Spleen (tissue), 11 donors: ENCODE measurements at regions not wholly inside any gene's neighbourhood (a gene's known extent, or its start where the extent isn't known, plus 50 kb on each side); places are given as distances from the start of the nearest gene placed in this dataset.

Source experiments
- DNase-seq: peaks from one replicate; pipeline ENCODE4 v3.0.0-alpha.2; 2020
- H3K27ac ChIP-seq, 8 donors: fragments of 200-600 bp; sonication (generic) in 7 of 8; 1 replicate in 4 of 8; 2 replicates in 4 of 8; pipeline versions ENCODE4 v1.5.0 to v1.8.0; 2016 to 2021; ENCODE audit warnings: inconsistent platforms in 4 of 8, mild to moderate bottlenecking in 4 of 8, moderate library complexity in 1 of 8
- H3K27me3 ChIP-seq, 7 donors: fragments of 200-600 bp; sonication (generic) in 6 of 7; replicated peaks in 1 of 7; 1 replicate in 4 of 7; 2 replicates in 3 of 7; pipeline versions ENCODE4 v1.5.0 to v1.8.0; 2016 to 2021; ENCODE audit warnings: inconsistent platforms in 3 of 7, mild to moderate bottlenecking in 1 of 7
- H3K36me3 ChIP-seq, 6 donors: fragments of 200-600 bp; sonication (generic) in 5 of 6; 1 replicate in 4 of 6; 2 replicates in 2 of 6; pipeline versions ENCODE4 v1.5.0 to v1.8.0; 2016 to 2021; ENCODE audit warnings: inconsistent platforms in 2 of 6
- H3K4me1 ChIP-seq, 6 donors: fragments of 200-600 bp; sonication (generic) in 5 of 6; 1 replicate in 3 of 6; 2 replicates in 3 of 6; pipeline versions ENCODE4 v1.5.0 to v1.8.0; 2016 to 2021; ENCODE audit warnings: inconsistent platforms in 3 of 6
- H3K4me3 ChIP-seq, 8 donors: fragments of 200-600 bp; sonication (generic) in 7 of 8; 1 replicate in 4 of 8; 2 replicates in 4 of 8; pipeline versions ENCODE4 v1.5.0 to v1.8.0; 2016 to 2021; ENCODE audit warnings: inconsistent platforms in 4 of 8, mild to moderate bottlenecking in 4 of 8, moderate library complexity in 2 of 8
- H3K9me3 ChIP-seq, 8 donors: fragments of 200-600 bp; sonication (generic) in 7 of 8; 1 replicate in 4 of 8; 2 replicates in 4 of 8; pipeline versions ENCODE4 v1.5.0 to v1.8.0; 2016 to 2021; ENCODE audit warnings: inconsistent platforms in 4 of 8
- POLR2A ChIP-seq, 3 donors: fragments of 450-650 bp; IDR thresholded peaks; one replicate each; pipeline ENCODE4 v1.5.1; 2017; ENCODE audit warnings: antibody characterized with exemption in 3 of 3, mild to moderate bottlenecking in 1 of 3
- POLR2AphosphoS5 ChIP-seq, 3 donors: sonication (generic); formaldehyde crosslinking; IDR thresholded peaks; one replicate each; pipeline ENCODE4 v1.5.1; 2017; ENCODE audit warnings: antibody characterized with exemption in 3 of 3
- WGBS, 5 donors: extraction: QIAGEN DNeasy Blood & Tissue Kit in 3 of 5; methylation state at CpG; one replicate each; pipeline versions ENCODE4 v1.1.5 to v1.1.7; 2013 to 2018; 5-methylcytosine and 5-hydroxymethylcytosine counted together
- intact Hi-C: fragments of 100-400 bp; cut with DNase I; formaldehyde crosslinking; loops from one replicate; pipeline ENCODE4 v1.15.0; 2023; ENCODE audit warnings: low total_unique reads
- TF ChIP-seq, protein P1 (sequence below), 11 experiments: fragments of 200-600 bp in 7 of 11; fragments of 450-650 bp in 4 of 11; sonication (generic) in 4 of 11; IDR thresholded peaks in 8 of 11; conservative IDR thresholded peaks in 3 of 11; 1 replicate in 7 of 11; 2 replicates in 4 of 11; pipeline versions ENCODE4 v1.4.0 to v1.8.0; 2016 to 2021; ENCODE audit warnings: antibody characterized with exemption in 11 of 11, inconsistent platforms in 4 of 11, mild to moderate bottlenecking in 1 of 11
- donor health status: healthy with polysubstance abuse.
- donor health status: DM: no; HTN: no; CAD: no; lungs with moderate emphysema.
- donor health status: DM: no; HTN: no; CAD: no.
- donor health status: Bipolar disorder and iron deficiency.
- donor health status: healthy.
- donor health status: DM: no; HTN: no; CAD: no.
- donor health status: DM: yes; HTN: yes; CAD: no.

- intact Hi-C loops, result no loop called here
- no peak overlapping the region for H3K4me3 ChIP-seq
- no peak for DNase-seq
- peaks cover 0 to 4% (median 0%) of the 10 kb centered on the region in 8 donors for H3K9me3 ChIP-seq
- H3K27me3 ChIP-seq, result no peaks in the 10 kb centered on the region
- 91 to 97% (median 93%) methylated on average over 3 of the region's 3 CpGs for WGBS, 5 donors
- no peak overlapping the region for H3K27ac ChIP-seq
- TF ChIP-seq POLR2A (IDR thresholded peaks at IDR 0.05) (no peak), POLR2AphosphoS5 (IDR thresholded peaks at IDR 0.05) (no peak)
- TF ChIP-seq, protein P1, sequence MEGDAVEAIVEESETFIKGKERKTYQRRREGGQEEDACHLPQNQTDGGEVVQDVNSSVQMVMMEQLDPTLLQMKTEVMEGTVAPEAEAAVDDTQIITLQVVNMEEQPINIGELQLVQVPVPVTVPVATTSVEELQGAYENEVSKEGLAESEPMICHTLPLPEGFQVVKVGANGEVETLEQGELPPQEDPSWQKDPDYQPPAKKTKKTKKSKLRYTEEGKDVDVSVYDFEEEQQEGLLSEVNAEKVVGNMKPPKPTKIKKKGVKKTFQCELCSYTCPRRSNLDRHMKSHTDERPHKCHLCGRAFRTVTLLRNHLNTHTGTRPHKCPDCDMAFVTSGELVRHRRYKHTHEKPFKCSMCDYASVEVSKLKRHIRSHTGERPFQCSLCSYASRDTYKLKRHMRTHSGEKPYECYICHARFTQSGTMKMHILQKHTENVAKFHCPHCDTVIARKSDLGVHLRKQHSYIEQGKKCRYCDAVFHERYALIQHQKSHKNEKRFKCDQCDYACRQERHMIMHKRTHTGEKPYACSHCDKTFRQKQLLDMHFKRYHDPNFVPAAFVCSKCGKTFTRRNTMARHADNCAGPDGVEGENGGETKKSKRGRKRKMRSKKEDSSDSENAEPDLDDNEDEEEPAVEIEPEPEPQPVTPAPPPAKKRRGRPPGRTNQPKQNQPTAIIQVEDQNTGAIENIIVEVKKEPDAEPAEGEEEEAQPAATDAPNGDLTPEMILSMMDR (IDR thresholded peaks at IDR 0.05 in 8 of 11, conservative IDR thresholded peaks at IDR 0.05 in 3 of 11), result no peak
- H3K4me1 ChIP-seq, result no peaks in the 10 kb centered on the region
- no peaks in the 10 kb centered on the region for H3K36me3 ChIP-seq
Measured at GRCh38 chr18:25866331-25866730, 224.1 kb downstream of the SS18 start.

DNA sequence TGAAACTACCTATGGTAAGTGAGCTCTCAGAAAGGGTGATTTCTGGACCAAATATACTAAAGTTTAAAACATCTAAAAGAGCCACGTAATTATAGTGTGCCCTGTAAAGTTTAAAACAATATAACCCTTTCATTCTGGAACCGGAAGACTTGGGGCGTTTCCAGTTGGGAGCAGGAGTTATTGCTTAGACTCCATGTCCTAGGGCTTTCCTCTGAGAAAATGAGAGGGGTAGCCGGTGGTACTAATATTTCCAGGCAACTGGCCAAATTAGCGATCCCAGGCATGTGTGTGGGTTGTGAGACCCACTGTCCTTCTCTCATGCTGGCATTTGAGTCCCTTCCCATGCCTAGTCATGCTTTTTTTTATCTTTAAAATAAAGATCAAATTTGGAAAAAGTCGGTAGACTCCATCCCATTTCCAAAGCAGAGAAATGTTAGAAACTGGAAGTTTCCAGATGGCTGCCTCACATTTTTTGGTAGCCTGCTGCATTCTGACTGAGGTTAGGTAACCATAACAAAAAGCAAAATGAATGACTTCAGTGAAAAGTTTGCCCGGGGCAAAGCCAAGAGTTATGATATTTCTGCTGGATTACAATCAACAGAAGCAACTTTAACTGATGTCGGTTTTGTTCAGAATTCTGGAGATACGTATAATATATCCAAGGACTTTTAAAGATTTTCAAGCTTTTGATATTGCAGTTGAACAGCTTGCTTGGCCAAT, 227.4 kb downstream of the SS18 start:
- no peaks in the 10 kb centered on the region for H3K36me3 ChIP-seq
- TF ChIP-seq POLR2AphosphoS5 (IDR thresholded peaks at IDR 0.05) (no peak), POLR2A (IDR thresholded peaks at IDR 0.05) (no peak)
- TF ChIP-seq, protein P1 (IDR thresholded peaks at IDR 0.05 in 8 of 11, conservative IDR thresholded peaks at IDR 0.05 in 3 of 11), result no peak

GRCh38 chr18:25853691-25854433, 236.6 kb downstream of the SS18 start:
- no peak for TF ChIP-seq POLR2A (IDR thresholded peaks at IDR 0.05)
- TF ChIP-seq, protein P1 (IDR thresholded peaks at IDR 0.05 in 8 of 11, conservative IDR thresholded peaks at IDR 0.05 in 3 of 11), result no peak
- TF ChIP-seq POLR2AphosphoS5 (IDR thresholded peaks at IDR 0.05), result no peak
- H3K9me3 ChIP-seq, result no peaks in the 10 kb centered on the region
- H3K27me3 ChIP-seq, result no peaks in the 10 kb centered on the region
- H3K27ac ChIP-seq, result no peak overlapping the region
- no peak for DNase-seq
- WGBS, 5 donors, result 71 to 90% (median 84%) methylated on average over 7 of the region's 7 CpGs
- H3K4me3 ChIP-seq, result no peak overlapping the region
- intact Hi-C loops, result no loop called here
- no peaks in the 10 kb centered on the region for H3K4me1 ChIP-seq
- no peaks in the 10 kb centered on the region for H3K36me3 ChIP-seq

More for the DNA sequence above, 227.4 kb downstream of the SS18 start:
- Histone ChIP-seq H3K4me1 (no peaks in the 10 kb centered on the region), H3K4me3 (no peak overlapping the region), H3K9me3 (peaks cover 0 to 3% (median 0%) of the 10 kb centered on the region in 8 donors), H3K27me3 (no peaks in the 10 kb centered on the region), H3K27ac (no peak overlapping the region)
- WGBS, 5 donors, result 81 to 90% (median 84%) methylated on average over 9 of the region's 9 CpGs
- DNase-seq, result no peak
- intact Hi-C loops, result no loop called here

GRCh38 chr18:25843791-25844190, 246.6 kb downstream of the SS18 start:
- Histone ChIP-seq H3K4me3 (no peak overlapping the region), H3K27ac (no peak overlapping the region), H3K4me1 (no peaks in the 10 kb centered on the region), H3K36me3 (no peaks in the 10 kb centered on the region), H3K9me3 (no peaks in the 10 kb centered on the region), H3K27me3 (no peaks in the 10 kb centered on the region)
- TF ChIP-seq, protein P1 (IDR thresholded peaks at IDR 0.05 in 8 of 11, conservative IDR thresholded peaks at IDR 0.05 in 3 of 11), result no peak
- TF ChIP-seq POLR2A (IDR thresholded peaks at IDR 0.05) (no peak), POLR2AphosphoS5 (IDR thresholded peaks at IDR 0.05) (no peak)
- intact Hi-C loops, result no loop called here
- no peak for DNase-seq
- WGBS, 5 donors, result 67 to 78% (median 70%) methylated on average over 3 of the region's 3 CpGs
